ENCODE measurements at regions not wholly inside any gene's neighbourhood (a gene's known extent, or its start where the extent isn't known, plus 50 kb on each side); places are given as distances from the start of the nearest gene placed in this dataset.

- no peaks in the 10 kb centered on the region for H3K4me1 ChIP-seq
- no peak overlapping the region for H3K4me2 ChIP-seq
- 11% methylated on average over 1 of the region's 1 CpG for WGBS (ENCODE audit: missing lambda C conversion rate)
- no peak overlapping the region for H3K4me3 ChIP-seq
- ChIA-PET CTCF (interaction anchor here (1.0 to 1.6 kb wide), 2 partner anchors 15 kb away, joined by 3 read pairs; no protein-coding TSS in a partner anchor), POLR2A (no interaction called here)
- DNase-seq (ENCODE audit: low read depth in 1 of 2, low spot score in 1 of 2), result no peak
- no peak for ATAC-seq
- TF ChIP-seq KDM1A (IDR thresholded peaks at IDR 0.05; ENCODE audit: low read depth) (no peak), EP300 (IDR thresholded peaks at IDR 0.05) (no peak), MYC (IDR thresholded peaks at IDR 0.05; ENCODE audit: borderline replicate concordance, low read length) (no peak), ATOH8 (CRISPR knock-in tag; IDR thresholded peaks at IDR 0.05; ENCODE audit: low read depth) (no peak), ELK1 (IDR thresholded peaks at IDR 0.05; ENCODE audit: low read depth, low read length) (no peak), TP53 (CRISPR knock-in tag; IDR thresholded peaks at IDR 0.05) (no peak), HOXA7 (CRISPR knock-in tag; IDR thresholded peaks at IDR 0.05) (no peak), ZSCAN20 (CRISPR knock-in tag; IDR thresholded peaks at IDR 0.05) (no peak), CHD2 (IDR thresholded peaks at IDR 0.05; ENCODE audit: low read length, partially characterized antibody) (no peak), JUN (IDR thresholded peaks at IDR 0.05) (no peak), POLR2AphosphoS2 (conservative IDR thresholded peaks at IDR 0.05; ENCODE audit: low read length) (no peak), RCOR1 (IDR thresholded peaks at IDR 0.05; ENCODE audit: low read depth, low read length) (no peak), CEBPB (IDR thresholded peaks at IDR 0.05) (no peak), POLR2A (IDR thresholded peaks at IDR 0.05; ENCODE audit: low read length) (no peak), NR3C1 (IDR thresholded peaks at IDR 0.05) (no peak), CBX8 (IDR thresholded peaks at IDR 0.05) (no peak)
- TF ChIP-seq, protein P1, sequence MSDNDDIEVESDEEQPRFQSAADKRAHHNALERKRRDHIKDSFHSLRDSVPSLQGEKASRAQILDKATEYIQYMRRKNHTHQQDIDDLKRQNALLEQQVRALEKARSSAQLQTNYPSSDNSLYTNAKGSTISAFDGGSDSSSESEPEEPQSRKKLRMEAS (IDR thresholded peaks at IDR 0.05), result no peak
- no peaks in the 10 kb centered on the region for H3K9me3 ChIP-seq
- no peak overlapping the region for H3K27ac ChIP-seq
- no peak for FAIRE-seq
Observed at GRCh38 chr16:77090062-77090461, 100.9 kb upstream of the MON1B start.

DNA sequence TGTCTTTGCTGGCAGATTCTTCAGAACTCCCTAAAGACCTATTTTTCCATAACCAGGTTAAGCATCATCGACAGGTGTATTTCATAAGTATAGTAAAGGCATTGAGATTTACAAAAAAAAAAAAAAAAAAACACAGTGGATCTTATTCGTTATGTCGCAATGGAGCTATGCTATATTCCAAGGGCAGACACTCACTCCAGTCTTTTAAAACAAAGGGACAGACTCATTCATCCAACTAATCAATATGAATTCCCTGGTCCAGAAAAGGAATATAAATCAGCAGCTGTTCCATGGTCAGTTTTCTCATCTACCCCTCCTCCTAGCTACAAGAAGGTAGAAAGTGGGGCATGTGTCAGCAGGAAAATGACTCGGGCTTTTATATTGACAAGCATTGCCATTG, 97.7 kb upstream of the MON1B start:
- no peaks in the 10 kb centered on the region for H3K9me3 ChIP-seq
- H3K4me2 ChIP-seq, result no peak overlapping the region
- DNase-seq (ENCODE audit: low read depth in 1 of 2, low spot score in 1 of 2) (no peak), ATAC-seq (no peak), FAIRE-seq (no peak)
- CTCF ChIA-PET, result interaction anchor here (0.6 to 0.9 kb wide), 3 partner anchors 17 to 293 kb away, joined by 3 read pairs; no protein-coding TSS in a partner anchor
- no peaks in the 10 kb centered on the region for H3K4me1 ChIP-seq
- POLR2A ChIA-PET, result no interaction called here
- no peak overlapping the region for H3K27ac ChIP-seq
- no peak overlapping the region for H3K4me3 ChIP-seq
- TF ChIP-seq CBX2 (IDR thresholded peaks at IDR 0.05; ENCODE audit: borderline replicate concordance, low read depth) (no peak), EHMT2 (IDR thresholded peaks at IDR 0.05; ENCODE audit: low read depth) (no peak), RAD21 (conservative IDR thresholded peaks at IDR 0.05 in 1 of 2, IDR thresholded peaks at IDR 0.05 in 1 of 2) (no peak), MYC (IDR thresholded peaks at IDR 0.05; ENCODE audit: borderline replicate concordance, low read length) (no peak), NR3C1 (IDR thresholded peaks at IDR 0.05) (no peak), RNF2 (IDR thresholded peaks at IDR 0.05; ENCODE audit: borderline replicate concordance, low read depth) (no peak), CHD2 (IDR thresholded peaks at IDR 0.05; ENCODE audit: low read length, partially characterized antibody) (no peak), ZC3H11A (IDR thresholded peaks at IDR 0.05) (no peak), EHF (CRISPR knock-in tag; IDR thresholded peaks at IDR 0.05) (no peak), GATA3 (IDR thresholded peaks at IDR 0.05; ENCODE audit: borderline replicate concordance) (no peak), ESRRA (IDR thresholded peaks at IDR 0.05; ENCODE audit: borderline replicate concordance, low read length) (no peak), HDAC2 (IDR thresholded peaks at IDR 0.05) (no peak), SMC3 (IDR thresholded peaks at IDR 0.05) (no peak), RARB (CRISPR knock-in tag; IDR thresholded peaks at IDR 0.05) (no peak), PBX3 (IDR thresholded peaks at IDR 0.05) (no peak), HEYL (CRISPR knock-in tag; IDR thresholded peaks at IDR 0.05) (no peak), KDM5A (IDR thresholded peaks at IDR 0.05) (no peak), PHF8 (IDR thresholded peaks at IDR 0.05; ENCODE audit: borderline replicate concordance, low read depth) (no peak)
- TF ChIP-seq, protein P1 (IDR thresholded peaks at IDR 0.05), result no peak
- TF ChIP-seq, protein P2, sequence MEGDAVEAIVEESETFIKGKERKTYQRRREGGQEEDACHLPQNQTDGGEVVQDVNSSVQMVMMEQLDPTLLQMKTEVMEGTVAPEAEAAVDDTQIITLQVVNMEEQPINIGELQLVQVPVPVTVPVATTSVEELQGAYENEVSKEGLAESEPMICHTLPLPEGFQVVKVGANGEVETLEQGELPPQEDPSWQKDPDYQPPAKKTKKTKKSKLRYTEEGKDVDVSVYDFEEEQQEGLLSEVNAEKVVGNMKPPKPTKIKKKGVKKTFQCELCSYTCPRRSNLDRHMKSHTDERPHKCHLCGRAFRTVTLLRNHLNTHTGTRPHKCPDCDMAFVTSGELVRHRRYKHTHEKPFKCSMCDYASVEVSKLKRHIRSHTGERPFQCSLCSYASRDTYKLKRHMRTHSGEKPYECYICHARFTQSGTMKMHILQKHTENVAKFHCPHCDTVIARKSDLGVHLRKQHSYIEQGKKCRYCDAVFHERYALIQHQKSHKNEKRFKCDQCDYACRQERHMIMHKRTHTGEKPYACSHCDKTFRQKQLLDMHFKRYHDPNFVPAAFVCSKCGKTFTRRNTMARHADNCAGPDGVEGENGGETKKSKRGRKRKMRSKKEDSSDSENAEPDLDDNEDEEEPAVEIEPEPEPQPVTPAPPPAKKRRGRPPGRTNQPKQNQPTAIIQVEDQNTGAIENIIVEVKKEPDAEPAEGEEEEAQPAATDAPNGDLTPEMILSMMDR (IDR thresholded peaks at IDR 0.05), result no peak
- WGBS (ENCODE audit: missing lambda C conversion rate), result 51% methylated on average over 4 of the region's 4 CpGs

Data from A549 (cell line).